NCI-H1436 (cell line): ENCODE measurements at regions not wholly inside any gene's neighbourhood (a gene's known extent, or its start where the extent isn't known, plus 50 kb on each side); places are given as distances from the start of the nearest gene placed in this dataset.

Experiments used
- DNase-seq: peaks from one replicate; lab custom pipeline; 2025; lab: John Stamatoyannopoulos, UW

GRCh38 chr20:61123751-61124368, 128.2 kb upstream of the CDH4 start:
- DNase-seq: no peak

- DNase-seq: no peak
Observed at GRCh38 chr20:61125076-61125475, 127.0 kb upstream of the CDH4 start.

GRCh38 chr20:61125546-61126180, 126.4 kb upstream of the CDH4 start:
- DNase-seq: no peak

GRCh38 chr20:61126369-61127195, 125.5 kb upstream of the CDH4 start:
- DNase-seq: no peak

- DNase-seq: no peak
Observed at GRCh38 chr20:61127311-61128039, 124.6 kb upstream of the CDH4 start.

- DNase-seq: no peak
Observed at GRCh38 chr20:61128701-61129269, 123.3 kb upstream of the CDH4 start.

- DNase-seq: no peak
Observed at GRCh38 chr20:61129311-61129710, 122.8 kb upstream of the CDH4 start.

- no peak for DNase-seq
Observed at GRCh38 chr20:61130156-61130555, 121.9 kb upstream of the CDH4 start.

- no peak for DNase-seq
Observed at GRCh38 chr20:61131944-61132343, 120.1 kb upstream of the CDH4 start.

- no peak for DNase-seq
Observed at GRCh38 chr20:61133611-61134010, 118.5 kb upstream of the CDH4 start.

- DNase-seq: no peak
Observed at GRCh38 chr20:61134296-61135030, 117.6 kb upstream of the CDH4 start.

- no peak for DNase-seq
Observed at GRCh38 chr20:61135266-61135665, 116.8 kb upstream of the CDH4 start.

GRCh38 chr20:61135968-61136367, 116.1 kb upstream of the CDH4 start:
- DNase-seq: no peak

- no peak for DNase-seq
Observed at GRCh38 chr20:61138566-61138965, 113.5 kb upstream of the CDH4 start.

GRCh38 chr20:61139031-61139430, 113.0 kb upstream of the CDH4 start:
- no peak for DNase-seq

- DNase-seq: no peak
Observed at GRCh38 chr20:61140576-61140975, 111.5 kb upstream of the CDH4 start.

GRCh38 chr20:61146023-61146422, 106.0 kb upstream of the CDH4 start:
- DNase-seq: no peak

GRCh38 chr20:61149636-61150035, 102.4 kb upstream of the CDH4 start:
- DNase-seq: no peak

GRCh38 chr20:61157301-61157700, 94.8 kb upstream of the CDH4 start:
- no peak for DNase-seq

GRCh38 chr20:61159957-61160686, 91.9 kb upstream of the CDH4 start:
- DNase-seq: no peak
